HG02623 (cell line): ENCODE measurements at regions not wholly inside any gene's neighbourhood (a gene's known extent, or its start where the extent isn't known, plus 50 kb on each side); places are given as distances from the start of the nearest gene placed in this dataset.

ENCODE experiments used
- ATAC-seq: cut with Tn5 transposase; IDR thresholded peaks from one replicate; pipeline ENCODE4 v1.9.1; 2021; ENCODE audit warnings: moderate library complexity; ENCODE audit not compliant: unreplicated experiment

GRCh38 chr3:70120357-70120966 is 120.9 kb downstream of the SAMMSON start:
- ATAC-seq, result peak; percentile 95

- ATAC-seq, result no peak
Observed at GRCh38 chr3:70127192-70127591, 127.7 kb downstream of the SAMMSON start.

GRCh38 chr3:70137366-70137765 is 137.8 kb downstream of the SAMMSON start:
- ATAC-seq, result no peak

GRCh38 chr3:70138606-70139005 is 139.1 kb downstream of the SAMMSON start:
- no peak for ATAC-seq
